ENCODE measurements at regions not wholly inside any gene's neighbourhood (a gene's known extent, or its start where the extent isn't known, plus 50 kb on each side); places are given as distances from the start of the nearest gene placed in this dataset.

DNA sequence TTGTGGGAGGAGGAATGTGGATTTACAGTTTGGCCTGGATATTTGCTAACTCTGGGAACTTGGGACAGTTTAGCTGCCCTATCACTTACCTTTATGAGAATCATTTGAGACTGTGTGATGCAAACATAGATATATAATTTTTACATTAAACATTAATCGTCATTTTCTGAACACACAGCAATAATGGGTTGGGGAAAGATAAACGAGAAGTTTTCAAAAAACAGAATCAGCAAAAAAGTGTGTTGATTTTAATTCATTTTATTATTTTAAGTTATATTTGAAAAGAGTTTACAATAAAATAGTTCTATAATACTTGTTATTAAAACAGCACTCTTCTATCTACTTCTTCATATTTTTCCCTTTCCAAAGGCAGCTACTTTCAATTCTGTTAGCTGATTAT is 813.3 kb downstream of the SLC4A3 start:
- H3K4me1 ChIP-seq, result no peaks in the 10 kb centered on the region
- no peak overlapping the region for H3K4me3 ChIP-seq
- DNase-seq (ENCODE audit: low spot score in 2 of 2), result no peak
- H3K36me3 ChIP-seq (replicated peaks), result no peaks in the 10 kb centered on the region
- no peaks in the 10 kb centered on the region for H3K9me3 ChIP-seq
- in situ Hi-C loops (cut with MboI; ENCODE audit: low sequenced_read_pairs), result no loop called here
- no peaks in the 10 kb centered on the region for H3K27me3 ChIP-seq (ENCODE audit: low read depth)

DNA sequence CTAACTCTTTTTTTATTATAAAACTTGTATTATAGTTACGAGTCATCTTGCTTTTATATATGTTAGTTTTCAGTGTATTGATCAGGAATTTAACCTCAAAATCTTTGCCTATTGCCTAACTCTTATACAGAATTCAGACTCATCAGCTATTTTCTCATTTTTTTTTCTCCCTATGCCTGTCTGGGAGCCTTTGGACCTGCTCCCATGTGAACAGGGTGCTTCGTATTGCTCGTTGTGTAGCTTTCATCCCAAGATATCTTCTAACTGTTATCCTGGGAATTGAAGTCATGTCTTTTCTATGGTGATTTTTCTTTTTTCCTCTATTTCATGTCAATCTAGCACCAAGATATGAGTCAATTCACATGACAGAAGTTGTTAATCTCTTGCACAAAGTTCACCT is 814.0 kb downstream of the SLC4A3 start:
- Histone ChIP-seq H3K4me1 (no peaks in the 10 kb centered on the region), H3K9me3 (no peaks in the 10 kb centered on the region), H3K27me3 (ENCODE audit: low read depth) (no peaks in the 10 kb centered on the region), H3K4me3 (no peak overlapping the region), H3K36me3 (replicated peaks) (no peaks in the 10 kb centered on the region)
- no peak for DNase-seq (ENCODE audit: low spot score in 2 of 2)
- in situ Hi-C loops (cut with MboI; ENCODE audit: low sequenced_read_pairs), result no loop called here

DNA sequence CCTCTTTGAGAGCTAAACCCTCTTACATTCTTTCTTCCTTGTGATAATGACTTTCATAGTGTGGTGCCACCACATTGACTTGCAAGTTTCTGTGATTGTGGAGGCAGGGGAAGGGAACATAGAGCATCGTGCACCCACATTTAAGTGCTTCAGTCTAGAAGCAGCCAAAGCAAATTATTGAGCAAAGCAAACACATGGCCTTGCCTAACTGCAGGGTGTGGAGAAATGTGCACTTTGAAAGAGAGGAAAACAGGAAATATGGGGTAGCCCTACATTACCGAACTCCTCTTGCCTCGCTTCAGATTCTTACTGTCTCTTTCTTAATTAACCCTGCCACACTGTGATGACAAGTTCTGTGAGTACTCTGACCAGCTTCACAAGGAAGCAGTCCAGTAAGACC is 814.6 kb downstream of the SLC4A3 start:
- Histone ChIP-seq H3K36me3 (replicated peaks) (no peaks in the 10 kb centered on the region), H3K4me3 (no peak overlapping the region), H3K4me1 (no peaks in the 10 kb centered on the region), H3K27me3 (ENCODE audit: low read depth) (no peaks in the 10 kb centered on the region), H3K9me3 (no peaks in the 10 kb centered on the region)
- in situ Hi-C loops (cut with MboI; ENCODE audit: low sequenced_read_pairs), result no loop called here
- no peak for DNase-seq (ENCODE audit: low spot score in 2 of 2)

DNA sequence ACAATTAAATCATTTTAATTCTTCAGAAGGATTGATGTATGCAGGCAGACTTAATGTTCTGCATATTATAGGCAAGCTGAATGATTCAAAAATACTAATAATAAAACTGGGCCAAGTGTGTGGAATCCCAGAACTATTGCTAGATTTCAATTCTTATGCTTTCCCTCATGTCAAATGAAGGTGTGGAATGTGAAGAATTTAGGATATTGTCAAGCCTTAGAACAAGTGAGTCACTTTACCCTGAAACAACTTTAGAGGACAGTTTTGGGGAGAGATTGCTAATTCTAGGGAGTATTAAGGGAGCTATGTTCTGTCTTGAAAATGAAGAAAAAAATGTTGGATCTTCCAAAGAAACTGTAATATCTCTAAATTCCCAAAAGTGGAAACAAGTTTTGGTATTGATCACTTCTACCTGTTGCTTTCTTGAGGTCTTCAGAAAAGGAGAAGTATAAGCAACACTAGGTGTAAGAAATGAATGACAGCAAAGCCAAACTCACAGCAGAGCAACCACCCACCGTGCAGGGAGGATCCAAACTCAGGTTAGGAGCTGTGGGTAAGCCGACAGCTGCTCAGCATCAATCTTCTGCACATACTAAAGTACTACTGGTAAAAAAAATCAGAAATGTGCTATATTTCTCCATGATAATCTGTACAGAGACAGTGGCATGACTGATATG is 818.1 kb downstream of the SLC4A3 start:
- H3K27me3 ChIP-seq (ENCODE audit: low read depth), result no peaks in the 10 kb centered on the region
- no peaks in the 10 kb centered on the region for H3K36me3 ChIP-seq (replicated peaks)
- H3K4me3 ChIP-seq, result no peak overlapping the region
- in situ Hi-C loops (cut with MboI; ENCODE audit: low sequenced_read_pairs), result no loop called here
- H3K4me1 ChIP-seq, result no peaks in the 10 kb centered on the region
- H3K9me3 ChIP-seq, result no peaks in the 10 kb centered on the region
- DNase-seq (ENCODE audit: low spot score in 2 of 2), result no peak

DNA sequence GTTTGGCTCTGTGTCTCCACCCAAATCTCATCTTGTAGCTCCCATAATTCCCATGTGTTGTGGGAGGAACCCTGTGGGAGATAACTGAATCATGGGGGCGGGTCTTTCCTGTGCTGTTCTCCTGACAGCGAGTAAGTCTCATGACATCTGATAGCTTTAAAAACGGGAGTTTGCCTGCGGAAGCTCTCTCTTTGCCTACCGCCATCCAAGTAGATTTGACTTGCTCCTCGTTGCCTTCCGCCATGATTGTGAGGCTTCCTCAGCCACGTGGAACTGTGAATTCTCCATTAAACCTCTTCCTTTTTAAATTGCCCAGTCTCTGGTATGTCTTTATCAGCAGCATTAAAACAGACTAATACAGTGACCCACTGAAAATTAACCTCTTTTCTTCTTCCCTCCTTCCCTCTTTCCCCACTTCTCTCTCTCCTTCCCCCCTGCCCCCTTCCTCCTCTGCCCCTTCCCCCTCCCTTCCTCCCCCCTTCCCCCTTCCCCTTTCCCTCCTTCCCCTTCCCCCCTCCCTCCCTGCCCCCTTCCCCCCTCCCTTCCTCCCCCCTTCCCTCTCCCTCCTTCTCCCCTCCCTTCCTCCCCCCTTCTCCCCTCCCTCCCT is 818.8 kb downstream of the SLC4A3 start:
- Histone ChIP-seq H3K27me3 (ENCODE audit: low read depth) (no peaks in the 10 kb centered on the region), H3K9me3 (no peaks in the 10 kb centered on the region), H3K4me3 (no peak overlapping the region), H3K4me1 (no peaks in the 10 kb centered on the region), H3K36me3 (replicated peaks) (no peaks in the 10 kb centered on the region)
- in situ Hi-C loops (cut with MboI; ENCODE audit: low sequenced_read_pairs), result no loop called here
- DNase-seq (ENCODE audit: low spot score in 2 of 2), result no peak

DNA sequence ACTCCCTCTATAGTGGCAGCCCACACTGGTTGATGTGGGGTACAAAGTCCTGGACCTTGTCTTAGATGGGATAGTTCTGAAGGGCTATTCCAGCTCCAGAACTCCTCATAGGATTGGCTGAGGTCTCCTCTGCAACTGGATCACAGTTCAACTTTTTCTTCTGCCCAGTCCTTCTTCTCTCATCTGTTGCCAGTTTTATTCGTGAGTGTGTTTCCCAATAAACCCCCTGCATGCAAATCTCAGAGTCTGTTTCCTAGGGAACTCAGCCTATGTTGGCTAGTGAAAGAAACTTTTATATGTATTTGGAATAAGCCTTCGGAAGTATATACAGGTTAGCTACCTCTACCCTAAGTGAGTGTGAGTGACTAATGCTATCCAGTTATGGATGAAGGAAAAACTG is 823.4 kb downstream of the SLC4A3 start:
- Histone ChIP-seq H3K4me3 (no peak overlapping the region), H3K36me3 (replicated peaks) (no peaks in the 10 kb centered on the region), H3K4me1 (no peaks in the 10 kb centered on the region), H3K27me3 (ENCODE audit: low read depth) (no peaks in the 10 kb centered on the region), H3K9me3 (no peaks in the 10 kb centered on the region)
- in situ Hi-C loops (cut with MboI; ENCODE audit: low sequenced_read_pairs), result no loop called here
- no peak for DNase-seq (ENCODE audit: low spot score in 2 of 2)

DNA sequence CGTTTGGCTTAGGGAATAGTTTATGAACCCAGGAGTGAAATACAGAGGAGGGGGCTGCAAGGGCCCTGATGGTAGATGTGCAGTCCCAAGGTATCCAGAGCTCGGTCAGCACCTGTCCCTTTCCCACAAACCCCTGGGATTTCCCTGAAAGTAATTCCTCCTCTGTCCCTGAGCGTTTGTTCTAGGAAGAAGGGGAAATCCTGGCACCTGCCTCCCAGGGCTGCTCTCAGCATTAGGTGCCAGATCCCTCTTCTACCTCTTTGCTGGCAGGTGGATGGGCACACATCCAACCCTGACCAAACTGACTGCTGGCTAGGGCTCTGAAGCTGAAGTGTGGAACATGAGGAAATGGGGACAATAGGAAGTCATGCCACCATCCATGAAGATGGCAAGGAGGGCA is 824.0 kb downstream of the SLC4A3 start:
- no peaks in the 10 kb centered on the region for H3K36me3 ChIP-seq (replicated peaks)
- DNase-seq (ENCODE audit: low spot score in 2 of 2), result no peak
- in situ Hi-C loops (cut with MboI; ENCODE audit: low sequenced_read_pairs), result no loop called here
- H3K27me3 ChIP-seq (ENCODE audit: low read depth), result no peaks in the 10 kb centered on the region
- no peak overlapping the region for H3K4me3 ChIP-seq
- H3K9me3 ChIP-seq, result no peaks in the 10 kb centered on the region
- no peaks in the 10 kb centered on the region for H3K4me1 ChIP-seq

DNA sequence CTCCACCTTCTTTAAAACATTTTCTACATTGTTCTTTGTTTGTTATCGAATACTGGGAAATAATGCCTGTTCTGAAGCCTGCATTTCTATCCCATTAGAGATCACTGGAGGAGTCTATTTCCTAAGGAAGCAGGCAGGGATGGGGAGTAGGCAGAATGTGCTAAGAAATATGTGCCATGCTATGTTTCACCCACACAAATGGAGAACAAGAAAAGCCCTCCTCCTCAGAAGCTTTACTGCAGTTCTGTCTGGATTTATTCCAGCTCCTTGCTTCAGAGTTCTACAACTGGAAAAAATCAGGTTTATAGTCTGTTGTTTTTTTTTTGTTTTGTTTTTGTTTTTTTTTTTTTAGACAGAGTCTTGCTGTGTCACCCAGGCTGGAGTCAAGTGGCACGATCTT is 825.1 kb downstream of the SLC4A3 start:
- in situ Hi-C loops (cut with MboI; ENCODE audit: low sequenced_read_pairs), result no loop called here
- no peaks in the 10 kb centered on the region for H3K36me3 ChIP-seq (replicated peaks)
- no peaks in the 10 kb centered on the region for H3K27me3 ChIP-seq (ENCODE audit: low read depth)
- no peak for DNase-seq (ENCODE audit: low spot score in 2 of 2)
- H3K4me1 ChIP-seq, result no peaks in the 10 kb centered on the region
- H3K4me3 ChIP-seq, result no peak overlapping the region
- H3K9me3 ChIP-seq, result no peaks in the 10 kb centered on the region

DNA sequence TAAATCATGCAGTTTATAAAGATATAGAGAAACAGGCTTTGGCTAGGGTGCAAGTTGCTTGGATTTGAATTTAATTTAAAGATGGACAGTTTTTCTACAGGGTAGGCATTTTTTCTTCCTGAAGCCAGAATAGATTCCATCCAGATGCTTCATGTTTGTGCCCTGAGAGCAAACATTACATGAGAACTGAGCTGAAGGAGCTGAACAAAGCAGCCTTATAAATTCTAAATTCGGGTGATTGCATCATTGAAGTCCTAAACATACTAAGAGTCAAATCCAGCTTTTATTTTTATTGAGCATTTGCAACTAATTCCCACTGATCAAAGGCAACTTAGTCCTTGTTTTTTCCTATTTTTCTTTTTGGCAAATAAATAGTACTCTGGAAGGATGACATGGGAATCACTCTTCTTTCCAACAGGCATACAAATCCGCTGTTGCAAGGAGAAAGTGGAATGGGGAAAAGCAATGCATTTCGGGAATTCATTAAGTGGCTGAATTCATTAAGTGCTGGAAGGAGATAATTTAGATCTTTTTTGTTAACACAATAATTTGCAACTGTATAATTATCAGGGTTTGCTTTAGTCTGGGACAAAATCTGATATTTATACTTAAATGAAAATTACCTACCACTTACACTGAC is 828.0 kb downstream of the SLC4A3 start:
- no peak for DNase-seq (ENCODE audit: low spot score in 2 of 2)
- H3K27me3 ChIP-seq (ENCODE audit: low read depth), result no peaks in the 10 kb centered on the region
- in situ Hi-C loops (cut with MboI; ENCODE audit: low sequenced_read_pairs), result no loop called here
- no peaks in the 10 kb centered on the region for H3K36me3 ChIP-seq (replicated peaks)
- H3K4me1 ChIP-seq, result no peaks in the 10 kb centered on the region
- no peaks in the 10 kb centered on the region for H3K9me3 ChIP-seq
- no peak overlapping the region for H3K4me3 ChIP-seq

DNA sequence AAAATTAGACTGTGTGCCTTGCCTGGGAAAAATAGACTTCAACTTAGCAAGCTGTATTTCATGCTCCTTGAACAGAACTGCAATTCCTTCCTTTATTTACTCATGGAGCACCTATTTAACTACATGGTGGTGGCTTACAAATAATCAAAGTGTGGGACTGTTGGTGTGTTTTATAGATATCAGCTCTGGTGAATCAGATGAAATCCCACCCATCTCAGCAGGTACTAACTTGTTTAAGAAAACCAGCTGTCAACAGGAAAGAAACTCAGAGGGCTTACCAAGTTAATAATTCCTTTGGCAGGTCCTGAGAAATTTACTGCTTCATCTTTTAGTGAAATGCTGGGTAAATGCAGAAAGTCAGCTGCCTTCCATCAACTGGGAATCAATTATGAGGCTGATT is 830.6 kb downstream of the SLC4A3 start:
- in situ Hi-C loops (cut with MboI; ENCODE audit: low sequenced_read_pairs), result no loop called here
- no peaks in the 10 kb centered on the region for H3K27me3 ChIP-seq (ENCODE audit: low read depth)
- no peaks in the 10 kb centered on the region for H3K36me3 ChIP-seq (replicated peaks)
- H3K9me3 ChIP-seq, result no peaks in the 10 kb centered on the region
- H3K4me1 ChIP-seq, result no peaks in the 10 kb centered on the region
- DNase-seq (ENCODE audit: low spot score in 2 of 2), result no peak
- H3K4me3 ChIP-seq, result no peak overlapping the region

DNA sequence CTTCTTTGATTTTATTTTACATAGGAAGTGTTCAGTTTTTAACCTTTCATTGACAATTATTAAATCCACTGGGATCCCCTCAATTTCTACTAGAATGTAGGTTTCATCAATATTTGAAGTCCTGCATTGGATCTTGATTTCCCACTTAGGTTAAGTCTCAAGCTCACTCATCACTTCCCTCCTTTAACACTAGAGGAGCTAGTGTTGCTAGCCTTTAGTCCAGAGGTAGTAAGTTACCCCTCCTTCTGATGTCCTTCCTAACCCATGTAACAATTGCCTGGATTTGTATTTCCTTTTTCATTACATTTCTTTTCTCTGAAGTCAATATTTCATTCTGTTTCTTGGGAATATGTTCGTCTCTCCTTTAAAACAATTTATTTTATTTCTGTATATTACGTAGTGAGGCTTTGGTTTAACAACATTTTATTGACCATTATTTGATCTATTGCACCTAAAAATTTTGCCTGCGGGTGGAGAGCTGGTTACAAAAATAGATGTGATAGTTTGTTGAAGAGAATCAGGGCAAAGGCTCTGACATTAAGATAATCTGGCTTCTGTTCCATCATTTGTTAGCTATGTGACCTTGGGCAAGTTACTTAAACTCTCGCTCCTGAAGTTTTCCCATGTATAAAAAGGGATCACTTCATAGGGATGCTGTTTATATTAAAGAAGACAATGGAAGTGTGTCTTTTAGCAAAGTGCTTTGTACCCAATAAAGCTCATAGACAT is 833.0 kb downstream of the SLC4A3 start:
- Histone ChIP-seq H3K27me3 (ENCODE audit: low read depth) (no peaks in the 10 kb centered on the region), H3K4me3 (no peak overlapping the region), H3K4me1 (no peaks in the 10 kb centered on the region), H3K9me3 (no peaks in the 10 kb centered on the region), H3K36me3 (replicated peaks) (no peaks in the 10 kb centered on the region)
- DNase-seq (ENCODE audit: low spot score in 2 of 2), result no peak
- in situ Hi-C loops (cut with MboI; ENCODE audit: low sequenced_read_pairs), result no loop called here

DNA sequence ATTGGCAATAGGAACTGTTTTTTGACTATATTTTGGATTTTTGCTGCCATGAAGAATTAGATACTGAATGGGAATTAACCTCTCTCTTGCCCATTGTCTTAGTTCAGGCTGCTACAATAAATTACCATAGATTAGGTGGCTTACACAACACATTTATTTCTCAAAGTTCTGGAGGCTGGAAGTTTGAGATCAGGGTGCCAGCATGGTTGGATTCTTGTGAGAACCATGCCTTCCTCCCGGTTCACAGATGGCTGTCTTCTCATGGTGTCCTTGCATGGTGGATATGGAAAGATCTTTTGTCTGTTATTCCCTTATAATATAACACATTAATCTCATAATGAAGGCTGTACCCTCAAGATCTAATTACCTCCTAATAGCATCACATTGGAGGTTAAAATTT is 836.4 kb downstream of the SLC4A3 start:
- in situ Hi-C loops (cut with MboI; ENCODE audit: low sequenced_read_pairs), result no loop called here
- no peaks in the 10 kb centered on the region for H3K9me3 ChIP-seq
- no peaks in the 10 kb centered on the region for H3K4me1 ChIP-seq
- H3K27me3 ChIP-seq (ENCODE audit: low read depth), result no peaks in the 10 kb centered on the region
- no peak for DNase-seq (ENCODE audit: low spot score in 2 of 2)
- no peaks in the 10 kb centered on the region for H3K36me3 ChIP-seq (replicated peaks)
- no peak overlapping the region for H3K4me3 ChIP-seq

DNA sequence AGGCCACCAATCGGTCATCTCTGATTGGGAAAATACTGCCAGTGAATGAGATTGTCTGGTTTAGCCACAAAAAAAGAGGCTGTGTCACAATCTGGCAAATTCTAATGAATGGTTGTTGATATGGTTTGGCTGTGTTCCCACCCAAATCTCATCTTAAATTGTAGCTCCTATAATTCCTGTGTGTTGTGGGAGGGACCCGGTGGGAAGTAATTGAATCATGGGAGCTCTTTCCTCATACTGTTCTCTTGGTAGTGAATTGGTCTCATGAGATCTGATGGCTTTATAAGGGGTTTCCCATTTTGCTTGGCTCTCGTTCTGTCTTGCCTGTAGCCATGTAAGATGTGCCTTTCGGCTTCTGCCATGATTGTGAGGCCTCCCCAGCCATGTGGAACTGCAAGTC is 838.3 kb downstream of the SLC4A3 start:
- H3K4me3 ChIP-seq, result no peak overlapping the region
- in situ Hi-C loops (cut with MboI; ENCODE audit: low sequenced_read_pairs), result no loop called here
- no peak for DNase-seq (ENCODE audit: low spot score in 2 of 2)
- H3K36me3 ChIP-seq (replicated peaks), result no peaks in the 10 kb centered on the region
- no peaks in the 10 kb centered on the region for H3K27me3 ChIP-seq (ENCODE audit: low read depth)
- H3K4me1 ChIP-seq, result no peaks in the 10 kb centered on the region
- no peaks in the 10 kb centered on the region for H3K9me3 ChIP-seq

DNA sequence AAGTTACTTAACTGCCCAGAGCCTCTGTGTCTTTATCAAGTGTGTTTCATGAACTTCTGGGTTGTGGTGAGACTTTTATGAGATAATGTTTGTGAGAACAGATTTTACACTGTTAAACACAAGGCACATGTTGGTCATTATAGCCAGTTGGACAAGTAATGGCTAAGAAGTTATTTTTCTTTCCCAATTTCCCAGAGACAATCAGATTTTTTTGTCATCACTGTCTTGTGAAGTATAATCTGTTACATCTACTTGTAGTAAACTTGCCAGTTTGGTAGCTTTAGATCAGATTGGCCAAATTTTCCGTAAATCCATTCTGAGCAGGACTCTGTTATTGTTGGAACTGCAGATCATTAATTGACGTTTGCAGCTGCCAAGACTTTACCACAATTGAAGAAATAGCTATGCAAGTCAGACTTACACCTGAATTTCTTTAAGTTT is 838.8 kb downstream of the SLC4A3 start:
- H3K9me3 ChIP-seq, result no peaks in the 10 kb centered on the region
- no peak for DNase-seq (ENCODE audit: low spot score in 2 of 2)
- no peak overlapping the region for H3K4me3 ChIP-seq
- H3K4me1 ChIP-seq, result no peaks in the 10 kb centered on the region
- in situ Hi-C loops (cut with MboI; ENCODE audit: low sequenced_read_pairs), result no loop called here
- H3K36me3 ChIP-seq (replicated peaks), result no peaks in the 10 kb centered on the region
- no peaks in the 10 kb centered on the region for H3K27me3 ChIP-seq (ENCODE audit: low read depth)

Measured in HAP-1 (cell line).